Psoas muscle (tissue), 7 donors: ENCODE measurements at regions not wholly inside any gene's neighbourhood (a gene's known extent, or its start where the extent isn't known, plus 50 kb on each side); places are given as distances from the start of the nearest gene placed in this dataset.

Experiments used
- ATAC-seq, 4 donors: fragments of 200-7000 bp; cut with Tn5 transposase; one replicate each; pipeline ENCODE4 v1.9.1; 2020; ENCODE audit warnings: moderate library complexity in 3 of 4, mild to moderate bottlenecking in 2 of 4
- DNase-seq, 2 donors: peaks; one replicate each; pipeline ENCODE4 v3.0.0-alpha.2; 2020
- H3K27ac ChIP-seq: fragments of 200-600 bp; one replicate; pipeline ENCODE4 v1.8.0; 2022
- H3K27me3 ChIP-seq, 3 donors: fragments of 200-600 bp in 1 of 3; one replicate each; pipeline versions ENCODE4 v1.6.1 to v1.8.0; 2013 to 2022; ENCODE audit warnings: low read length in 2 of 3, mild to moderate bottlenecking in 2 of 3, moderate library complexity in 1 of 3; ENCODE audit not compliant: insufficient read depth in 3 of 3
- H3K36me3 ChIP-seq, 2 donors: fragments of 200-600 bp in 1 of 2; one replicate each; pipeline versions ENCODE4 v1.6.1 to v1.8.0; 2013 to 2022; ENCODE audit warnings: low read depth in 1 of 2, mild to moderate bottlenecking in 1 of 2, moderate library complexity in 1 of 2; ENCODE audit not compliant: insufficient read depth in 1 of 2
- H3K4me1 ChIP-seq: fragments of 200-600 bp; one replicate; pipeline ENCODE4 v1.8.0; 2022
- H3K4me3 ChIP-seq: fragments of 200-600 bp; one replicate; pipeline ENCODE4 v1.8.0; 2022; ENCODE audit warnings: mild to moderate bottlenecking
- H3K9me3 ChIP-seq: fragments of 200-600 bp; one replicate; pipeline ENCODE4 v1.8.0; 2022
- WGBS, 3 donors: extraction: QIAGEN DNeasy Blood & Tissue Kit; methylation state at CpG; one replicate each; pipeline versions ENCODE4 v1.1.6 to v1.1.7; 2013; 5-methylcytosine and 5-hydroxymethylcytosine counted together
- intact Hi-C, 2 donors: fragments of 100-400 bp; cut with DNase I; formaldehyde crosslinking; loops; one replicate each; pipeline versions ENCODE4 v1.11.0 to v1.14.2; 2022
- TF ChIP-seq, protein P1 (sequence below): fragments of 200-600 bp; IDR thresholded peaks from one replicate; pipeline ENCODE4 v1.8.0; 2022; ENCODE audit warnings: antibody characterized with exemption
- donor health status: healthy with polysubstance abuse.
- donor health status: DM: no; HTN: no; CAD: no; lungs with moderate emphysema.
- donor health status: Bipolar disorder and iron deficiency.
- donor health status: healthy.
- donor health status: DM: yes; HTN: yes; CAD: no.
- donor health status: DM: no; HTN: no; CAD: no.
- donor health status: DM: yes; HTN: yes; CAD: no.

DNA sequence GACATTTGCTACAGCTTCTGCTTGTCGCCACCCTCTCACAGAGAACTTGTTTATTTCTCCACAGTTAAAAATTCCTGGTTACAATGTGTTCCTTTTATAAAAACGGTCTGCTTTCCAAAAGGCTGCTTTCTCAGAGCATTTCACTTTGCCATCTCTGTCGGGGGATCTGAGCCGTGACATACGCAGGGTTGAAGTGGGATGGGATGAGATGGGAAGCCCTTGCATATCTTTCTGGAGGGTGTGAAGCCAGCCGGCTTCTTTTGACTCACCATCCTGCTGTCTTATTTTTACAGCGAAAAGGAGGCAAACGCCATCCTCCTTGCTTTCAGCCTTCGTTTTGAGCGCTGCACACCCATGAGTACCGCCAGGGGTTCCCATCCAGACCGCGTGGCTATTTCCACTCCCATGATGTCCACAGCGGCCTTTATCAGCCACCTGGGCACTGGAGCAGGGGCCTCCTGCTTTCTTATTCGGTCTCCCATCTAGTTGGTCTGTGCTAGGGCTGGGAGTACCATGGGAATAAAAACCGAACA lies 99.8 kb upstream of the GATB start:
- TF ChIP-seq, protein P1, sequence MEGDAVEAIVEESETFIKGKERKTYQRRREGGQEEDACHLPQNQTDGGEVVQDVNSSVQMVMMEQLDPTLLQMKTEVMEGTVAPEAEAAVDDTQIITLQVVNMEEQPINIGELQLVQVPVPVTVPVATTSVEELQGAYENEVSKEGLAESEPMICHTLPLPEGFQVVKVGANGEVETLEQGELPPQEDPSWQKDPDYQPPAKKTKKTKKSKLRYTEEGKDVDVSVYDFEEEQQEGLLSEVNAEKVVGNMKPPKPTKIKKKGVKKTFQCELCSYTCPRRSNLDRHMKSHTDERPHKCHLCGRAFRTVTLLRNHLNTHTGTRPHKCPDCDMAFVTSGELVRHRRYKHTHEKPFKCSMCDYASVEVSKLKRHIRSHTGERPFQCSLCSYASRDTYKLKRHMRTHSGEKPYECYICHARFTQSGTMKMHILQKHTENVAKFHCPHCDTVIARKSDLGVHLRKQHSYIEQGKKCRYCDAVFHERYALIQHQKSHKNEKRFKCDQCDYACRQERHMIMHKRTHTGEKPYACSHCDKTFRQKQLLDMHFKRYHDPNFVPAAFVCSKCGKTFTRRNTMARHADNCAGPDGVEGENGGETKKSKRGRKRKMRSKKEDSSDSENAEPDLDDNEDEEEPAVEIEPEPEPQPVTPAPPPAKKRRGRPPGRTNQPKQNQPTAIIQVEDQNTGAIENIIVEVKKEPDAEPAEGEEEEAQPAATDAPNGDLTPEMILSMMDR, result no peak
- Histone ChIP-seq H3K4me3 (no peak overlapping the region), H3K9me3 (no peaks in the 10 kb centered on the region), H3K36me3 (no peaks in the 10 kb centered on the region), H3K27ac (no peak overlapping the region), H3K4me1 (no peaks in the 10 kb centered on the region), H3K27me3 (peaks cover 0 to 3% (median 0%) of the 10 kb centered on the region in 3 donors)
- ATAC-seq, result no peak
- 81 to 88% (median 84%) methylated on average over 16 of the region's 16 CpGs for WGBS, 3 donors
- DNase-seq, result no peak
- intact Hi-C loops, result no loop called here

DNA sequence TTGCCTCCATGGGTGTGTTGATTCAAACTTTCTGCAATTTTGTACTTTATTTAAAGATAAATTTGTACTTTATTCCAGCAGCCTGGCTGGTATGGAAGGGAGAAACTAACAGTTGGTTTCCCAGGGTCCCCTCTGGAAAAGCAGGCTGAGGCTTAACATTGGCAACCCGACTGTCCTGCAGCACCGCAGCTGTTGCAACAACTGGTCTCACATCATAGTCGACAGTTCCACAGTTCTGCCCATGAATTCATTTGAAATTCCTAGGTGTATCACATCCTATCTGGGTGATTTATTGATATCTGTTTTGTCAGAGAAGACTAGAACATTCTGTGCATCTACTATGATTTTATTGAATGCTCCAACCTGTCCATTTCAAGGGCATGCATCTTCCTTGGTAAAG lies 98.8 kb upstream of the GATB start:
- ATAC-seq, result no peak
- Histone ChIP-seq H3K4me3 (no peak overlapping the region), H3K4me1 (no peaks in the 10 kb centered on the region), H3K27ac (no peak overlapping the region), H3K36me3 (no peaks in the 10 kb centered on the region), H3K27me3 (peaks cover 0 to 3% (median 0%) of the 10 kb centered on the region in 3 donors), H3K9me3 (no peaks in the 10 kb centered on the region)
- TF ChIP-seq, protein P1, result no peak
- WGBS, 3 donors, result 31 to 53% (median 36%) methylated on average over 3 of the region's 3 CpGs
- intact Hi-C loops, result no loop called here
- no peak for DNase-seq

DNA sequence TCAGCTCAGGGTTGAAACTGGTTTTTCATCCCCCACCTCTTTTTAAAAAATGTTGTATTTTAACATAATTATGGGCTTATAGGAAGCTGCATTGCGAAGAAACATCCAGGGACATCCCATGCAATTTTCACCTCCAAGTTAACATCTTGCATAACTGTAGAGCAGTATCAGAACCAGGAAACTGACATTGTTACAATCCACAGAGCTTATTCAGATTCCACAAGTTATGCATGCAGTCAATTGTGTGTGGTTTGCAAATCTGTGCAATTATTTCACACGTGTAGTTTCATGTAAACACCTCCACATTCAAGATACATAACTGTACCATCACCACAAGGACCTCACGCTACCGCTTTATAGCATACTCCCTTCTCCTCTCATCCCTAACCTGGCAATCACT lies 97.5 kb upstream of the GATB start:
- Histone ChIP-seq H3K27ac (no peak overlapping the region), H3K9me3 (no peaks in the 10 kb centered on the region), H3K4me3 (no peak overlapping the region), H3K36me3 (no peaks in the 10 kb centered on the region), H3K27me3 (peaks cover 0 to 3% (median 0%) of the 10 kb centered on the region in 3 donors), H3K4me1 (no peaks in the 10 kb centered on the region)
- ATAC-seq (no peak), DNase-seq (no peak)
- 80 to 81% (median 81%) methylated on average over 4 of the region's 4 CpGs for WGBS, 3 donors
- intact Hi-C loops, result no loop called here
- TF ChIP-seq, protein P1, result no peak

DNA sequence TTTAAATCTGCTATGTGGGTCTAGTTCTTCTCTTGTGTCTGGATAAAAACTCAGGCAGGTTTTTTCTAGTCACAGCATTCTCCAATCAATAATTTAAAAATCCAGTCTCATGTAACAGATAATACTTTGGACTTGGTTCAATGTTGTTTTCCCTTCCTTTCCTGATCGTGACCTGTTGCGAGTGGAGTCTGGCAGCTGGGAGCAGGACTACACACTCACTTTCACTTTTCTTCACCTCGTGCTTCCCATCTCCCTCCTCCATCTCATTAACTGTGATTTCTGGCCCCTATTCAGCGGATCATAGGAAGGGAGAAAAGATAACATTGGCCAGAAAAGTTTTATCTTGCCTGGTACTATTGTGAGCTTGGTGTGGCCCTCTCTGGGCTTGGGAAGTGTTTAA lies 96.6 kb upstream of the GATB start:
- 50 to 52% (median 50%) methylated on average over 4 of the region's 4 CpGs for WGBS, 3 donors
- H3K36me3 ChIP-seq, result no peaks in the 10 kb centered on the region
- no peaks in the 10 kb centered on the region for H3K9me3 ChIP-seq
- no peak for DNase-seq
- H3K4me1 ChIP-seq, result no peaks in the 10 kb centered on the region
- H3K4me3 ChIP-seq, result no peak overlapping the region
- intact Hi-C loops, result no loop called here
- peaks cover 0 to 3% (median 0%) of the 10 kb centered on the region in 3 donors for H3K27me3 ChIP-seq
- TF ChIP-seq, protein P1, result no peak
- no peak for ATAC-seq
- H3K27ac ChIP-seq, result no peak overlapping the region

DNA sequence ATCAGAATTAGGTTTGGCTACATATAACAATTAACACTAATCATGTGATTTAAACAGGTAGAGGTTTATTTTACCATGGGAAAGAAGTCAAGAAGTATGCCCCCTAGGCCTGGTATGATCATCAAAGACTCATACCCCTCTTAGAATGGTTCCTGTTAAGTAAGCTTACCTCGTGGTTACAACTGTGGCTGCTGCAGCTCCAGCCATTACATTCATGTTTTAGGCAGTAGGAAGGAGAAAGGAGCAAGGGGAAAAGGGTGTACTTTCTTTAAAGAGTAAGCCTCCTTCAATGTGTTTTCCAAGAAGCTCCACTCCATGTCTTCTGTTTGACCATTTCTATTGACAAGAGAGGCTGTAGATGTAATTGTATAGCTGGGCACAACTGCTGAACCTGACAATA lies 94.9 kb upstream of the GATB start:
- intact Hi-C loops, result no loop called here
- WGBS, 3 donors, result 61 to 82% (median 70%) methylated on average over 1 of the region's 1 CpG
- Histone ChIP-seq H3K27ac (no peak overlapping the region), H3K4me1 (no peaks in the 10 kb centered on the region), H3K36me3 (no peaks in the 10 kb centered on the region), H3K27me3 (peaks cover 0 to 3% (median 0%) of the 10 kb centered on the region in 3 donors), H3K4me3 (no peak overlapping the region), H3K9me3 (no peaks in the 10 kb centered on the region)
- TF ChIP-seq, protein P1, result no peak
- ATAC-seq, result no peak
- DNase-seq, result no peak
